Keratinocyte (primary cell): ENCODE measurements at regions not wholly inside any gene's neighbourhood (a gene's known extent, or its start where the extent isn't known, plus 50 kb on each side); places are given as distances from the start of the nearest gene placed in this dataset.

Source experiments
- DNase-seq: peaks from one replicate; pipeline ENCODE4 v3.0.0-alpha.2; 2011; ENCODE audit warnings: low read depth, missing footprints, low spot score
- FAIRE-seq: peaks from 2 replicates; lab custom pipeline; 2011; peaks lifted over from hg19 to GRCh38; lab: Jason Lieb, UNC
- H2AFZ ChIP-seq: 2 replicates; pipeline ENCODE4 v1.6.0; 2012; ENCODE audit warnings: low read length, control low read depth, inconsistent platforms; ENCODE audit not compliant: control insufficient read depth
- H3K27ac ChIP-seq: 2 replicates; pipeline ENCODE4 v1.5.1; 2011; ENCODE audit warnings: low read length; ENCODE audit not compliant: control insufficient read depth, insufficient read depth
- H3K27me3 ChIP-seq: 3 replicates; pipeline ENCODE4 v1.6.0; 2011; ENCODE audit warnings: low read length; ENCODE audit not compliant: control insufficient read depth, insufficient read depth; ENCODE audit errors: extremely low read depth
- H3K36me3 ChIP-seq, 2 experiments: 2 replicates in 1 of 2; 3 replicates in 1 of 2; pipeline ENCODE4 v1.5.1; 2011; ENCODE audit warnings: low read length in 2 of 2, mild to moderate bottlenecking in 1 of 2; ENCODE audit not compliant: control insufficient read depth in 2 of 2, insufficient read depth in 2 of 2; ENCODE audit errors: extremely low read depth in 1 of 2
- H3K4me1 ChIP-seq: 3 replicates; pipeline ENCODE4 v1.5.1; 2011; ENCODE audit warnings: low read length; ENCODE audit not compliant: control insufficient read depth, insufficient read depth; ENCODE audit errors: extremely low read depth
- H3K4me2 ChIP-seq: 3 replicates; pipeline ENCODE4 v1.6.0; 2011; ENCODE audit warnings: low read depth, low read length; ENCODE audit not compliant: control insufficient read depth, insufficient read depth; ENCODE audit errors: extremely low read depth
- H3K4me3 ChIP-seq, 3 experiments: fragments of 200-600 bp in 1 of 3; sonication (generic) in 1 of 3; 2 replicates in 2 of 3; 3 replicates in 1 of 3; pipeline ENCODE4 v1.5.1; 2011 to 2016; ENCODE audit warnings: low read length in 3 of 3, mild to moderate bottlenecking in 3 of 3, control low read depth in 2 of 3, inconsistent platforms in 1 of 3, low read depth in 1 of 3, mixed read lengths in 1 of 3, mixed run types in 1 of 3, moderate library complexity in 1 of 3; ENCODE audit not compliant: control insufficient read depth in 2 of 3, insufficient read depth in 2 of 3; ENCODE audit errors: extremely low read depth in 1 of 3
- H3K79me2 ChIP-seq: 2 replicates; pipeline ENCODE4 v1.6.0; 2012; ENCODE audit warnings: low read length; ENCODE audit not compliant: control insufficient read depth, insufficient read depth
- H3K9ac ChIP-seq: 3 replicates; pipeline ENCODE4 v1.6.0; 2011; ENCODE audit warnings: low read length; ENCODE audit not compliant: control insufficient read depth, insufficient read depth; ENCODE audit errors: extremely low read depth
- H3K9me1 ChIP-seq: 3 replicates; pipeline ENCODE4 v1.6.0; 2011; ENCODE audit warnings: low read length; ENCODE audit not compliant: control insufficient read depth, insufficient read depth; ENCODE audit errors: extremely low read depth
- H3K9me3 ChIP-seq: 2 replicates; pipeline ENCODE4 v1.5.1; 2012; ENCODE audit warnings: low read depth, low read length; ENCODE audit not compliant: control insufficient read depth
- H4K20me1 ChIP-seq: 3 replicates; pipeline ENCODE4 v1.6.0; 2011; ENCODE audit warnings: low read length; ENCODE audit not compliant: control insufficient read depth, insufficient read depth; ENCODE audit errors: extremely low read depth
- EZH2 ChIP-seq: IDR thresholded peaks from one replicate; pipeline ENCODE4 v1.6.1; 2012; ENCODE audit warnings: inconsistent platforms, mild to moderate bottlenecking, low read length, moderate library complexity
- dilution Hi-C: fragments of 300-500 bp; cut with MboI; formaldehyde crosslinking; loops from one replicate; pipeline ENCODE4 v1.7.0; 2020; ENCODE audit warnings: low sequenced_read_pairs; ENCODE audit not compliant: extremely low pct_ligation_motif_present
- TF ChIP-seq, protein P1 (sequence below), 3 experiments: IDR thresholded peaks in 1 of 3; conservative IDR thresholded peaks in 1 of 3; optimal IDR thresholded peaks in 1 of 3; 2 replicates in 2 of 3; 3 replicates in 1 of 3; pipeline versions ENCODE3 to v1.5.1; 2011; ENCODE audit warnings: low read length in 3 of 3, mild to moderate bottlenecking in 3 of 3, moderate library complexity in 2 of 3, control low read depth in 1 of 3, inconsistent platforms in 1 of 3; ENCODE audit not compliant: insufficient read depth in 2 of 3; ENCODE audit errors: extremely low read depth in 1 of 3

DNA sequence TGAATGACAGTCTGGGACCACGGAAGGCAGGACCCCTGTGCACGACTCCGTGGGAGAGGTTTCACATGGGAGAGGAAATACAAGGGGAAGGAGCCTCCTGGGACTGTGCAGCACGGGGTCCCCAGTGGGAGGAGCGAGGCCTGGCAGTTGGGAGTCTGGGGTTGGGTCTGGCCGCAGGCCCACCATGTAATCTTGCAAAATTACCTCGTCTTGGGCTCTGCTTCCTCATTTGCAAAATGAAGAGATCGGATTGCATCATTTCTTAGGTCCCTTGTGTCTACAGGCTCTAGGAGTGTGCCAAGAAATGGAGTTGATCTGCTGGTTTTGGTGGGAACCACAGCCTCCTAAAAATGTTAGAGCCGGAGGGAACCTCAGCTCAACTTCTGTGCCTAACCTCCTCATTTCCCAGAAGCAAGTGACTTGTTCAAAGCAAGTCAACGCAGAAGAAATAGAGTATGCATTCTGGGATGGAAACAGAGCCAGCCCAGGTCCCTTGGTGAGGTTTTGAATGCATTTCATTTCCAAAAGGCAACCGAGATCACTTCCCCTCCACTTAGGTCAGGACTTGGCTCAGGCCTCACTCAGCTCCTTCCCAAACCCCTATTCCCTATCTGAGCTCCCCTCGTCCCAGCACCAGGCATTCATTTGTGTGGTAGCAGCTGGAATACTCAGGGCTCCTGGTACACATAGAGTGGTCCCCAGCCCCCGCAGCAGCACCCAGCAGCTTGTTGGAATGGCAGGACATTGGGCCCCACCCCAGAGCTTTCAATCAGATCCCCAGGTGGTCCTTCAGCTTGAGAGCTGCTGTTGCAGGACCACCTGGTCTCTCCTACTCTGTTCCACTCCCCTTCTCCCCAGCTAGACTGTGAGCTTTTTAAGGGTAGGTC is 267.7 kb downstream of the XXYLT1 start:
- TF ChIP-seq, protein P1, sequence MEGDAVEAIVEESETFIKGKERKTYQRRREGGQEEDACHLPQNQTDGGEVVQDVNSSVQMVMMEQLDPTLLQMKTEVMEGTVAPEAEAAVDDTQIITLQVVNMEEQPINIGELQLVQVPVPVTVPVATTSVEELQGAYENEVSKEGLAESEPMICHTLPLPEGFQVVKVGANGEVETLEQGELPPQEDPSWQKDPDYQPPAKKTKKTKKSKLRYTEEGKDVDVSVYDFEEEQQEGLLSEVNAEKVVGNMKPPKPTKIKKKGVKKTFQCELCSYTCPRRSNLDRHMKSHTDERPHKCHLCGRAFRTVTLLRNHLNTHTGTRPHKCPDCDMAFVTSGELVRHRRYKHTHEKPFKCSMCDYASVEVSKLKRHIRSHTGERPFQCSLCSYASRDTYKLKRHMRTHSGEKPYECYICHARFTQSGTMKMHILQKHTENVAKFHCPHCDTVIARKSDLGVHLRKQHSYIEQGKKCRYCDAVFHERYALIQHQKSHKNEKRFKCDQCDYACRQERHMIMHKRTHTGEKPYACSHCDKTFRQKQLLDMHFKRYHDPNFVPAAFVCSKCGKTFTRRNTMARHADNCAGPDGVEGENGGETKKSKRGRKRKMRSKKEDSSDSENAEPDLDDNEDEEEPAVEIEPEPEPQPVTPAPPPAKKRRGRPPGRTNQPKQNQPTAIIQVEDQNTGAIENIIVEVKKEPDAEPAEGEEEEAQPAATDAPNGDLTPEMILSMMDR (optimal IDR thresholded peaks at IDR 0.05 in 1 of 3, IDR thresholded peaks at IDR 0.05 in 1 of 3, conservative IDR thresholded peaks at IDR 0.05 in 1 of 3; ENCODE audit: extremely low read depth in 1 of 3, insufficient read depth in 2 of 3, low read length in 3 of 3): no peak
- TF ChIP-seq EZH2: no peak
- Histone ChIP-seq H3K27ac (no peak overlapping the region), H3K9me1 (no peaks in the 10 kb centered on the region), H3K4me1 (peaks cover 6% of the 10 kb centered on the region), H4K20me1 (no peaks in the 10 kb centered on the region), H3K79me2 (no peaks in the 10 kb centered on the region), H2AFZ (no peak overlapping the region), H3K4me3 (no peak overlapping the region), H3K9ac (no peak overlapping the region), H3K27me3 (peaks cover 16% of the 10 kb centered on the region), H3K36me3 (no peaks in the 10 kb centered on the region), H3K4me2 (no peak overlapping the region), H3K9me3 (no peaks in the 10 kb centered on the region)
- dilution Hi-C loops: no loop called here
- no peak for FAIRE-seq
- no peak for DNase-seq

DNA sequence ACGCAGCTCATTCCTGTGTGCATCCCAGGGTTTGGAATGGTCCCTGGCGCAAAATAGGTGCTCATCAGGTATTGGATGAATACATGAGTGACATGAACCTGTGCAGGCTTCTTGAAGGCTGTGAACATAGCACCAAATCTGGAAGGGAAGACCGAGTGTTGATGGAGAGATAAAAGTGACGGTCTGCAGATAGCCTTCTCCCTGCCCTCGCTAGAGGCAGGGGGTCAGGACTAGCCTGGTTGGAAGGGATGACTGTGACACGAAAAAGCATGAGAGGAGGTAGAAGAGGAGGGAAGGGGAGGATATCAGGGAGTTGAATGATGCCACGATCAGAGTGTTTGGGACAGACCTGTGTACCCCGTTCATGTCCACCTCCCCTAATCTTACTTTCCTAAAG is 267.1 kb downstream of the XXYLT1 start:
- Histone ChIP-seq H3K36me3 (no peaks in the 10 kb centered on the region), H3K79me2 (no peaks in the 10 kb centered on the region), H4K20me1 (no peaks in the 10 kb centered on the region), H3K27me3 (peaks cover 19% of the 10 kb centered on the region), H3K4me2 (no peak overlapping the region), H3K4me3 (no peak overlapping the region), H3K9ac (no peak overlapping the region), H2AFZ (no peak overlapping the region), H3K9me1 (no peaks in the 10 kb centered on the region), H3K27ac (no peak overlapping the region), H3K4me1 (peaks cover 6% of the 10 kb centered on the region), H3K9me3 (no peaks in the 10 kb centered on the region)
- no peak for FAIRE-seq
- no peak for DNase-seq
- dilution Hi-C loops: no loop called here
- TF ChIP-seq EZH2: no peak
- TF ChIP-seq, protein P1 (optimal IDR thresholded peaks at IDR 0.05 in 1 of 3, IDR thresholded peaks at IDR 0.05 in 1 of 3, conservative IDR thresholded peaks at IDR 0.05 in 1 of 3; ENCODE audit: extremely low read depth in 1 of 3, insufficient read depth in 2 of 3, low read length in 3 of 3): no peak
